ENCODE measurements at regions not wholly inside any gene's neighbourhood (a gene's known extent, or its start where the extent isn't known, plus 50 kb on each side); places are given as distances from the start of the nearest gene placed in this dataset.

DNA sequence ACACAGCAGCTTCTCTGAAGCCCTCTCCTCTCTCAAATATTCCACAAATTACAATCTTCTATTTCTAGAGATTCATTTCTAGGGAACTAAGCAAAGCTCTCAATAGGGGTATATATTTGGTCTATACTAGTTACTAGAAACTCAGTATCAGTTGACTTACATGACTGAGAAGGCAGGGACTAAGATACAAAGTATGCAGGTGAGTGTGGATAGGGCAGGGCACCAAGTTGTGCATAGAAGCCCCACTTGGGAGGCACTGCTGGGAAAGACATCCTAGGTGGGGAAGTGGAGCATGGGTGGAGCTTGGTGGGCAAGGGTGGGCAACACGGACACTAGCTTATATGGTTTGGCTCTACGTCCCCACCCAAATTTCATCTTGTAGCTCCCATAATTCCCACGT lies 148.1 kb upstream of the RASA1 start:
- no peak overlapping the region for H3K4me2 ChIP-seq (ENCODE audit: low read length)
- no peaks in the 10 kb centered on the region for H3K9me3 ChIP-seq (ENCODE audit: control insufficient read depth, low read length)
- H3K79me2 ChIP-seq: no peaks in the 10 kb centered on the region
- no peaks in the 10 kb centered on the region for H3K36me3 ChIP-seq (ENCODE audit: control insufficient read depth, insufficient read depth, low read length)
- no peak overlapping the region for H3K9ac ChIP-seq
- H3K4me3 ChIP-seq (ENCODE audit: low read depth, low read length): no peak overlapping the region
- H3K27me3 ChIP-seq (ENCODE audit: control insufficient read depth, insufficient read depth, low read length): no peaks in the 10 kb centered on the region
- H3K4me1 ChIP-seq: peaks cover 3% of the 10 kb centered on the region
- H3K27ac ChIP-seq: no peak overlapping the region
- no peak overlapping the region for H2AFZ ChIP-seq
- TF ChIP-seq, protein P1, sequence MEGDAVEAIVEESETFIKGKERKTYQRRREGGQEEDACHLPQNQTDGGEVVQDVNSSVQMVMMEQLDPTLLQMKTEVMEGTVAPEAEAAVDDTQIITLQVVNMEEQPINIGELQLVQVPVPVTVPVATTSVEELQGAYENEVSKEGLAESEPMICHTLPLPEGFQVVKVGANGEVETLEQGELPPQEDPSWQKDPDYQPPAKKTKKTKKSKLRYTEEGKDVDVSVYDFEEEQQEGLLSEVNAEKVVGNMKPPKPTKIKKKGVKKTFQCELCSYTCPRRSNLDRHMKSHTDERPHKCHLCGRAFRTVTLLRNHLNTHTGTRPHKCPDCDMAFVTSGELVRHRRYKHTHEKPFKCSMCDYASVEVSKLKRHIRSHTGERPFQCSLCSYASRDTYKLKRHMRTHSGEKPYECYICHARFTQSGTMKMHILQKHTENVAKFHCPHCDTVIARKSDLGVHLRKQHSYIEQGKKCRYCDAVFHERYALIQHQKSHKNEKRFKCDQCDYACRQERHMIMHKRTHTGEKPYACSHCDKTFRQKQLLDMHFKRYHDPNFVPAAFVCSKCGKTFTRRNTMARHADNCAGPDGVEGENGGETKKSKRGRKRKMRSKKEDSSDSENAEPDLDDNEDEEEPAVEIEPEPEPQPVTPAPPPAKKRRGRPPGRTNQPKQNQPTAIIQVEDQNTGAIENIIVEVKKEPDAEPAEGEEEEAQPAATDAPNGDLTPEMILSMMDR (IDR thresholded peaks at IDR 0.05): no peak

DNA sequence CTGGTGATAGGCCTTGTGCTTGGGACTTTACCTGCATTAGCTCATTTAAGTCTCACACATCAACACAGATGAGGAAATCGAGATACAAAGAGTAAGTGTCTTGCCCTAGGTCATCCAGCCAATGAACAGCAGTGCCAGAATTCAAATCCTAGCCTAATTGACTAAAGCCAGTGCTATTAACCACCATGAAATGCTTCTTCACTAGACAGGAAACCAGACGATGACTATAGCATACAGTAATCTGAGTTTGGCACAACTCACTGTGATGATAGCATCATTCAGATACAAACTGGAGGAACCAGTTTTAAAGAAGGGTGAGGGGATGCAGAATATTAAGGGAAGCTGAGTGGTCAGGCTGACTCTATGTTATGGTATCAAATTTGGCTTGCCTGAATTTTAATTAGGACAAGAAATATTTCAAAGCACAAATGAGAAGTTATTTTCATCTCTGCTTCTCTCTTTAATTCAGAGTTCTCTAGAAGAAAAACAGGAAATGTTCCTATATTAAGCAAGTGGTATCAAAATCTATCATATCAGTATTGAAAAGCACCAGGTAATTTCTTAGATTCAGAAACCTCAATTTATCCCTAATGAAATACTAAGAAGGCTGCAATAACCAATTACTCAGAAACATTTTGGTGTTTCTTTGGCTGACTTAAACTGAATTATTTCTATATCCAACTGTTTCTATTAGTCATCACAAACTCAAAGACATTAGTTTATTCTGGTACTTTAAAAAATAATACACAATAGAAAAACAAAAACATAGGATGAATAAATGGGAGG lies 147.0 kb upstream of the RASA1 start:
- Histone ChIP-seq H3K27ac (no peak overlapping the region), H3K27me3 (ENCODE audit: control insufficient read depth, insufficient read depth, low read length) (no peaks in the 10 kb centered on the region), H3K4me1 (peaks cover 3% of the 10 kb centered on the region), H3K9me3 (ENCODE audit: control insufficient read depth, low read length) (no peaks in the 10 kb centered on the region), H2AFZ (no peak overlapping the region), H3K36me3 (ENCODE audit: control insufficient read depth, insufficient read depth, low read length) (no peaks in the 10 kb centered on the region), H3K4me3 (ENCODE audit: low read depth, low read length) (no peak overlapping the region), H3K79me2 (no peaks in the 10 kb centered on the region), H3K9ac (no peak overlapping the region), H3K4me2 (ENCODE audit: low read length) (no peak overlapping the region)
- TF ChIP-seq, protein P1 (IDR thresholded peaks at IDR 0.05): no peak

DNA sequence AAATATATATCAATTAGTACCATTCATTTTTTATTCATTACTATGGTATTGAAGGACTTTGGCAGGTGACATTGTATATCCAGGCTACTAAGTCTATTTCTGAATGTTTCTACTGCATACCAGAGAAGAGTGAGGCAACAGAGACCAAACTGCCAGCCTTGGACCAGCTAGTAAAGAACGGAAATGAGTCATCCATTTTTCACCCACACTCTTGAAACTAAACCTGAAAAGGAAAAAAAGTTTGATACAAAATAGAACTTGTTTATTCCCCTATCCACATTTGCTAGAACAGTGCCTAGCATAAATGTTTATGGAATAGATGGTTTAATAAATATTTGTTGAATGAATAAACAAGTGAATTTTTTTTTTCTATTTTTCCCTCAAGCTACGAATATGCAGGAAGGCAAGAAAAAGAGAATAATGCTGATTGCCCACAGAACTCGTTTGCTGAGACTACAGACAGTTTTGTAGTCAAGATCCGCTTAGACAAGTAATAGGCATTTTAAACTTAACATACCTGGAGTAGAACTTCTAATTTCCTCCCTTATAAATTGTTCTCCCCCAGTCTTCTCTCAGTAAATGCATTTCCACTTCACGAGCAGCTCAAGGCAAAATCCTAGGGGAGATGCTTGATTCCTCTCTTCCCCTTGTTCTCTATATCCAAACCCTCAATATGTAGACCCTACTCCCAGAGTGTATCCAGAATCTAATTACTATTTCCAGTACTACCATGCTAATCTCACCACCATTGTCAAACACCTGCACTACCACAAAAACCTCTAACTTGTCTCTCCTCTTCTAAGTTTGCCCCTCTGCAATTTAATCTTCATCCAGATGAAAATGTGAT lies 146.2 kb upstream of the RASA1 start:
- no peak overlapping the region for H3K27ac ChIP-seq
- no peak overlapping the region for H3K9ac ChIP-seq

DNA sequence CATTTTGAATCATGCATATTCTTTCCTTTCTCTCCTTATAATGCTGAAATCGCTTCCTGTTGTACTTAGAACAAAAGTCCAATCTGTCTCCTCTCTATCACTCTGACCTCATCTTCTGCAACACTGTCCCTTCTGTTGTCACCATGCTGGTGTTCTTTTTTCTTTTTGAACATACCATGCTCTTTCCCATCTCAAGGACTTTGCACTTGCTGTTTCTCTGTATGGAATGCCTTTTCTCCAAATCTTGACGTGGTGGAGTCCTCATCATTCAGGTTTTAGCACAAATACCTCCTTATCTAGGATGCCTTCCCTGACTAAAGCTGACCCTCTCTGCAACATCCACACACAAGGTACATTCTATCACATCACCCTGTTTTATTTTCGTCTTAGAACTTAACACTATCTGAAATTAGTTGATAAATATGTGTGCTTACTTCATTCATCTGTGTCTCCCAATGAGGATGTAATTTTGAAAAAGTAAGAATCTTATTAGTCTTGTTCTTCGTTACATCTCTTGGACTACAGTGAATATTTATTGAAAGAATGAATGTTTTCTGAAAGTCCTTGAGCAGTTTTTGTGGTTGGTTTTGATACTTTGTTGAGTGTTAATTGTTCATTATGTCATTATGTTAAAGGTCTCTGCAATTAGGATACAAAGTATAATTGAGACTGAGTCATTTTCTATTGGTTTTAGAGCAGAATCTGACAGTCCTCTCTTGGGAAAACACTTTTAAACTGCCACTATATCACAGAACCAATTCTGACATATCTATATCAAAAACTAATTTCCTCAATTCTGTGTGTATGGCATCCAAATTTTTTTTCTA lies 145.3 kb upstream of the RASA1 start:
- Histone ChIP-seq H3K27ac (no peak overlapping the region), H3K4me3 (ENCODE audit: low read depth, low read length) (no peak overlapping the region), H3K4me2 (ENCODE audit: low read length) (no peak overlapping the region), H2AFZ (no peak overlapping the region), H3K9me3 (ENCODE audit: control insufficient read depth, low read length) (no peaks in the 10 kb centered on the region), H3K9ac (no peak overlapping the region), H3K36me3 (ENCODE audit: control insufficient read depth, insufficient read depth, low read length) (no peaks in the 10 kb centered on the region), H3K27me3 (ENCODE audit: control insufficient read depth, insufficient read depth, low read length) (no peaks in the 10 kb centered on the region), H3K4me1 (peaks cover 3% of the 10 kb centered on the region), H3K79me2 (no peaks in the 10 kb centered on the region)
- TF ChIP-seq, protein P1 (IDR thresholded peaks at IDR 0.05): no peak

More for the DNA sequence above, 146.2 kb upstream of the RASA1 start:
- TF ChIP-seq, protein P1 (IDR thresholded peaks at IDR 0.05): no peak
- H3K36me3 ChIP-seq (ENCODE audit: control insufficient read depth, insufficient read depth, low read length): no peaks in the 10 kb centered on the region
- H2AFZ ChIP-seq: no peak overlapping the region
- H3K4me3 ChIP-seq (ENCODE audit: low read depth, low read length): no peak overlapping the region
- H3K4me1 ChIP-seq: peaks cover 3% of the 10 kb centered on the region
- H3K9me3 ChIP-seq (ENCODE audit: control insufficient read depth, low read length): no peaks in the 10 kb centered on the region
- no peaks in the 10 kb centered on the region for H3K27me3 ChIP-seq (ENCODE audit: control insufficient read depth, insufficient read depth, low read length)
- H3K79me2 ChIP-seq: no peaks in the 10 kb centered on the region
- H3K4me2 ChIP-seq (ENCODE audit: low read length): no peak overlapping the region

All from parathyroid adenoma (tissue), 2 donors.